Nephron (organoid): ENCODE measurements at regions not wholly inside any gene's neighbourhood (a gene's known extent, or its start where the extent isn't known, plus 50 kb on each side); places are given as distances from the start of the nearest gene placed in this dataset.
"Not testable (repeated sequence)": the region's sequence is repeated elsewhere in the genome, so short reads cannot be mapped to it uniquely, and the experiment has no call there.

Source experiments
- H3K27ac Mint-ChIP-seq, 3 experiments: 2 replicates each; pipeline ENCODE4 v1.8.0; 2020; ENCODE audit warnings: mixed read lengths in 3 of 3, mild to moderate bottlenecking in 2 of 3, moderate library complexity in 1 of 3
- H3K27me3 Mint-ChIP-seq: 2 replicates; pipeline ENCODE4 v1.8.0; 2021; ENCODE audit warnings: low read depth, mild to moderate bottlenecking, moderate library complexity, mixed read lengths
- H3K36me3 Mint-ChIP-seq: 2 replicates; pipeline ENCODE4 v1.8.0; 2020; ENCODE audit warnings: low read depth, mixed read lengths
- H3K4me1 Mint-ChIP-seq: 2 replicates; pipeline ENCODE4 v1.8.0; 2020; ENCODE audit warnings: mixed read lengths
- H3K4me3 Mint-ChIP-seq, 3 experiments: 2 replicates each; pipeline ENCODE4 v1.8.0; 2020; ENCODE audit warnings: mild to moderate bottlenecking in 3 of 3, mixed read lengths in 3 of 3, moderate library complexity in 2 of 3
- H3K9me3 Mint-ChIP-seq: 2 replicates; pipeline ENCODE4 v1.8.0; 2020; ENCODE audit warnings: mixed read lengths
- CTCF ChIP-seq, 3 experiments: fragments of 200-600 bp; sonication (generic); IDR thresholded peaks; one replicate each; pipeline ENCODE4 v1.5.0; 2021; ENCODE audit warnings: antibody characterized with exemption in 3 of 3; ENCODE audit not compliant: unreplicated experiment in 3 of 3

- Mint-ChIP-seq H3K4me3 (no peak overlapping the region), H3K36me3 (no peaks in the 10 kb centered on the region), H3K27me3 (no peaks in the 10 kb centered on the region), H3K27ac (no peak overlapping the region), H3K4me1 (no peaks in the 10 kb centered on the region), H3K9me3 (peaks cover 35% of the 10 kb centered on the region)
- no peak for TF ChIP-seq CTCF (IDR thresholded peaks at IDR 0.05; ENCODE audit: unreplicated experiment in 3 of 3)
Observed at GRCh38 chr21:17709266-17709611, 96.5 kb upstream of the BTG3 start.

GRCh38 chr21:17708522-17709265 lies 96.0 kb upstream of the BTG3 start:
- Mint-ChIP-seq H3K4me3 (no peak overlapping the region), H3K9me3 (peaks cover 34% of the 10 kb centered on the region), H3K36me3 (no peaks in the 10 kb centered on the region), H3K27me3 (no peaks in the 10 kb centered on the region), H3K4me1 (no peaks in the 10 kb centered on the region), H3K27ac (no peak overlapping the region)
- TF ChIP-seq CTCF (IDR thresholded peaks at IDR 0.05; ENCODE audit: unreplicated experiment in 3 of 3): no peak

DNA sequence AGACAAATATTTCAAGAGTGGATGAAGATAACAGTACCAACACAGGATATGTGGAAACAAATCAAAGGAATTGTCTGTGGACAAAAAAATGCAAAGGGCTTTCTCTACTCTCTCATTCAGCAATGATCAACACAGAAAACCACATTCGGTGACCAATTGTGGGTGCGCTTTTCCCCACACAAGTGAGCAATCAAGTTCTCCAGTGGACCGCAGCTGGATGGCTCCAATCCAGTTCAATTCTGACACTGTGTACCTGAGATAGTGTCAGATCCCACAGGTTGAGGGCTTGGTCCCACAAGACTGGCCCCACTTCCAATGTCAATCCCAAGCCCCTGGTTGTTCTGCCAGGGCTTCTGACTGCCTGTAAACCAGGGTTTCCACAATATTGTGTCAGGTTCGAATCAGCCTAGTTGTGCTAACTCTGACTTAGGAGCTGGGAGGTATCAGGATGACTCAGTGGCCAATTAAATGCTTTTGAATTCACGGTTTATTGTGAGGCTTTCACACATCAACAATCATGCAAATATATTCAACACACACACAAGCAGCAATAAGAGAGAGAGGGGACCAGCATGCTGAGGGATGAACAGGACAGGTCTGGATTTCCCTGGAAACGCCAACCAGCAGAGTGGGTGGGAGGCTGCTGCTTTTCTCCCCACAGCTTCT lies 87.0 kb upstream of the BTG3 start:
- no peak overlapping the region for H3K4me3 Mint-ChIP-seq
- H3K36me3 Mint-ChIP-seq: no peaks in the 10 kb centered on the region
- H3K27ac Mint-ChIP-seq: no peak overlapping the region
- TF ChIP-seq CTCF (IDR thresholded peaks at IDR 0.05; ENCODE audit: unreplicated experiment in 3 of 3): no peak
- no peaks in the 10 kb centered on the region for H3K27me3 Mint-ChIP-seq
- H3K9me3 Mint-ChIP-seq: peaks cover 30% of the 10 kb centered on the region
- no peaks in the 10 kb centered on the region for H3K4me1 Mint-ChIP-seq

- Mint-ChIP-seq H3K4me1 (no peaks in the 10 kb centered on the region), H3K4me3 (no peak overlapping the region), H3K27me3 (no peaks in the 10 kb centered on the region), H3K36me3 (no peaks in the 10 kb centered on the region), H3K9me3 (peaks cover 18% of the 10 kb centered on the region), H3K27ac (no peak overlapping the region)
- TF ChIP-seq CTCF (IDR thresholded peaks at IDR 0.05; ENCODE audit: unreplicated experiment in 3 of 3): no peak
Observed at GRCh38 chr21:17697473-17697872, 84.8 kb upstream of the BTG3 start.

DNA sequence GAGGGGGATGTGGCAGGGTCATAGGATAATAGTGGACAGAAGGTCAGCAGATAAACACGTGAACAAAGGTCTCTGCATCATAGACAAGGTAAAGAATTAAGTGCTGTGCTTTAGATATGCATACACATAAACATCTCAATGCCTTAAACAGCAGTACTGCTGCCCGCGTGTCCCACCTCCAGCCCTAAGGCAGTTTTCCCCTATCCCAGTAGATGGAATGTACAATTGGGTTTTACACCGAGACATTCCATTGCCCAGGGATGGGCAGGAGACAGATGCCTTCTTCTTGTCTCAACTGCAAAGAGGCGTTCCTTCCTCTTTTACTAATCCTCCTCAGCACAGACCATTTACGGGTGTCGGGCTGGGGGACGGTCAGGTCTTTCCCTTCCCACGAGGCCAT lies 81.7 kb upstream of the BTG3 start:
- not testable (repeated sequence) for H3K4me3 Mint-ChIP-seq, H3K27me3 Mint-ChIP-seq, H3K27ac Mint-ChIP-seq, H3K36me3 Mint-ChIP-seq
- peaks cover 16% of the 10 kb centered on the region for H3K9me3 Mint-ChIP-seq
- H3K4me1 Mint-ChIP-seq: peaks cover 20% of the 10 kb centered on the region

- no peaks in the 10 kb centered on the region for H3K36me3 Mint-ChIP-seq
- H3K9me3 Mint-ChIP-seq: peaks cover 19% of the 10 kb centered on the region
- no peaks in the 10 kb centered on the region for H3K27me3 Mint-ChIP-seq
- no peak overlapping the region for H3K27ac Mint-ChIP-seq
- H3K4me1 Mint-ChIP-seq: peaks cover 27% of the 10 kb centered on the region
- no peak overlapping the region for H3K4me3 Mint-ChIP-seq
- no peak for TF ChIP-seq CTCF (IDR thresholded peaks at IDR 0.05; ENCODE audit: unreplicated experiment in 3 of 3)
Observed at GRCh38 chr21:17693801-17694200, 81.1 kb upstream of the BTG3 start.
